GM12872 (cell line): ENCODE measurements at regions not wholly inside any gene's neighbourhood (a gene's known extent, or its start where the extent isn't known, plus 50 kb on each side); places are given as distances from the start of the nearest gene placed in this dataset.

ENCODE experiments used
- TF ChIP-seq, protein P1 (sequence below): IDR thresholded peaks from 3 replicates; pipeline ENCODE4 v1.5.1; 2011; ENCODE audit warnings: low read depth, mild to moderate bottlenecking, low read length, moderate library complexity; ENCODE audit not compliant: insufficient read depth

- TF ChIP-seq, protein P1, sequence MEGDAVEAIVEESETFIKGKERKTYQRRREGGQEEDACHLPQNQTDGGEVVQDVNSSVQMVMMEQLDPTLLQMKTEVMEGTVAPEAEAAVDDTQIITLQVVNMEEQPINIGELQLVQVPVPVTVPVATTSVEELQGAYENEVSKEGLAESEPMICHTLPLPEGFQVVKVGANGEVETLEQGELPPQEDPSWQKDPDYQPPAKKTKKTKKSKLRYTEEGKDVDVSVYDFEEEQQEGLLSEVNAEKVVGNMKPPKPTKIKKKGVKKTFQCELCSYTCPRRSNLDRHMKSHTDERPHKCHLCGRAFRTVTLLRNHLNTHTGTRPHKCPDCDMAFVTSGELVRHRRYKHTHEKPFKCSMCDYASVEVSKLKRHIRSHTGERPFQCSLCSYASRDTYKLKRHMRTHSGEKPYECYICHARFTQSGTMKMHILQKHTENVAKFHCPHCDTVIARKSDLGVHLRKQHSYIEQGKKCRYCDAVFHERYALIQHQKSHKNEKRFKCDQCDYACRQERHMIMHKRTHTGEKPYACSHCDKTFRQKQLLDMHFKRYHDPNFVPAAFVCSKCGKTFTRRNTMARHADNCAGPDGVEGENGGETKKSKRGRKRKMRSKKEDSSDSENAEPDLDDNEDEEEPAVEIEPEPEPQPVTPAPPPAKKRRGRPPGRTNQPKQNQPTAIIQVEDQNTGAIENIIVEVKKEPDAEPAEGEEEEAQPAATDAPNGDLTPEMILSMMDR: no peak
These were observed 83.0 kb downstream of the FZD10 start for GRCh38 chr12:130245251-130245650.

DNA sequence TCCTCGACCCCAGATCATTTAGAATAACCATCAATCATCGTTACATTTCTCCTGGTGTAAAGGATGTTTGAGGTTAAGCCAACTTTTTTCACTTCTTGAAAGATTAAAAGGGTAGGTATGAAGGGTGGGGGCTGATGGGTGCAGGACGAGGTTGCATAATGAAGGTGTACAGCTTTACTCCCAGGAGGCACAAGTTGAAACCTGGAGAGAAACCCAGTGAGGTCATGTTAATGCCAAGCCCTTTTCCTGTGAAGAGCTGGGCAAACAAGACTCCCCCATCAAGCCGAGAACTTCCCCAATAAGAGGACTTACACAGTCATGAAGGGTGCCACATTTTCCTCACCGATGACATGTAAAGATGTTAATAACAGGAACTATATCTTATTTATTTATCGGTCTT lies 84.3 kb downstream of the FZD10 start:
- TF ChIP-seq, protein P1: no peak

- TF ChIP-seq, protein P1: no peak
These were observed 85.5 kb downstream of the FZD10 start for GRCh38 chr12:130247634-130248237.

DNA sequence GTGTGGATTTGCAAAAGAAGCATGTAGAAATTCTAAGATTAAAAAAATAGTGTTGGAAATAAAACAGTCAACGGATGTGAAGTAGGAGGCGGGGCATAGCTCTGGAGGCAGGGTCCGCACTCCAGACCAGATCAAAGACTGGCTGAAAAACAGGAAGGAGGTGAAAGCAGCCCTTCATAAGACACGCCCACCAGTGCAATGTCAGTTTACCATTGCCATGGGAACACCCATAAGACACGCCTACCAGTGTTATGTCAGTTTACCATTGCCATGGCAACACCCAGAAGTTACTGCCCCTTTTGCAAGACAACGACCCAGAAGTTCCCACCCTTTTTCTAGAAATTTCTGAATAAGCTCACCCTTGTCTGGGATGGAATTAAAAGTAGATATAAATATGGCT lies 87.1 kb downstream of the FZD10 start:
- TF ChIP-seq, protein P1: no peak

DNA sequence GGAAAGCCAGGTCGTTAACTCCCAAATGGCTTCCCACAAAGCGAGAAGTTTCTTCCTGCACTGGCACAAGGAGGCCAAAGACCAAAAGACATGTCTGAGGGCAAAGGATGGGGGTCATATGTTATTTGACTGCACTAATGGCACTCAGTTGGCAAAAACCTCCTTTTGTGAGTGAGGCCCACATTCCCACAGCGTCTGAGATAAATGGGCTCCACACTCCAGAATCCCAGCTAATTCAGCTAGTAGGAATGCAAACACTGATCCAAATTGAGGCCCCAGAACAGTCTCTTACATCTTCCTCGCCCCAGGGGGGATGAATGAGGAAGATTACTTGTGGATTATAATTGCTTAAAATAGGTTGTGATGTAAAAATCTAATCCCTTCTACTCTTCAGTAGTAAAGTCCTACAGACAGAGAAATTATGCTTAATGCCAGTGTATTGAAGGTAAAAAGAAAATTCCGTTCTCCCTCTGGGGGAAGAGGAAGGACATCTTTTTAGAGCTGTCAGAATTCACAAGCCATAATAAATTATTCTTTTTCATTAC lies 86.4 kb upstream of the PIWIL1 start:
- TF ChIP-seq, protein P1: no peak

- TF ChIP-seq, protein P1: no peak
These were observed 83.8 kb upstream of the PIWIL1 start for GRCh38 chr12:130253866-130254265.

GRCh38 chr12:130254461-130255276 lies 83.0 kb upstream of the PIWIL1 start:
- TF ChIP-seq, protein P1: no peak
